ENCODE measurements at regions not wholly inside any gene's neighbourhood (a gene's known extent, or its start where the extent isn't known, plus 50 kb on each side); places are given as distances from the start of the nearest gene placed in this dataset.

- no peak for TF ChIP-seq JUND (IDR thresholded peaks at IDR 0.05; ENCODE audit: low read depth, low read length)
- no peak for TF ChIP-seq NR2F1 (conservative IDR thresholded peaks at IDR 0.05)
- no peak for TF ChIP-seq ZNF24 (IDR thresholded peaks at IDR 0.05)
- TF ChIP-seq CBX3 (IDR thresholded peaks at IDR 0.05; ENCODE audit: borderline replicate concordance, low read depth), result no peak
- TF ChIP-seq, protein P1, sequence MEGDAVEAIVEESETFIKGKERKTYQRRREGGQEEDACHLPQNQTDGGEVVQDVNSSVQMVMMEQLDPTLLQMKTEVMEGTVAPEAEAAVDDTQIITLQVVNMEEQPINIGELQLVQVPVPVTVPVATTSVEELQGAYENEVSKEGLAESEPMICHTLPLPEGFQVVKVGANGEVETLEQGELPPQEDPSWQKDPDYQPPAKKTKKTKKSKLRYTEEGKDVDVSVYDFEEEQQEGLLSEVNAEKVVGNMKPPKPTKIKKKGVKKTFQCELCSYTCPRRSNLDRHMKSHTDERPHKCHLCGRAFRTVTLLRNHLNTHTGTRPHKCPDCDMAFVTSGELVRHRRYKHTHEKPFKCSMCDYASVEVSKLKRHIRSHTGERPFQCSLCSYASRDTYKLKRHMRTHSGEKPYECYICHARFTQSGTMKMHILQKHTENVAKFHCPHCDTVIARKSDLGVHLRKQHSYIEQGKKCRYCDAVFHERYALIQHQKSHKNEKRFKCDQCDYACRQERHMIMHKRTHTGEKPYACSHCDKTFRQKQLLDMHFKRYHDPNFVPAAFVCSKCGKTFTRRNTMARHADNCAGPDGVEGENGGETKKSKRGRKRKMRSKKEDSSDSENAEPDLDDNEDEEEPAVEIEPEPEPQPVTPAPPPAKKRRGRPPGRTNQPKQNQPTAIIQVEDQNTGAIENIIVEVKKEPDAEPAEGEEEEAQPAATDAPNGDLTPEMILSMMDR (IDR thresholded peaks at IDR 0.05 in 2 of 3, conservative IDR thresholded peaks at IDR 0.05 in 1 of 3; ENCODE audit: control insufficient read depth in 2 of 3, extremely low read depth in 1 of 3, insufficient read depth in 1 of 3, low read depth in 3 of 3, low read length in 3 of 3), result no peak
- no peak for TF ChIP-seq PML (IDR thresholded peaks at IDR 0.05; ENCODE audit: low read length)
Measured at GRCh38 chr9:80383331-80383730, 811.6 kb downstream of the TLE4 start.

Data from GM12878 (cell line).